GM06990 (cell line): ENCODE measurements at regions not wholly inside any gene's neighbourhood (a gene's known extent, or its start where the extent isn't known, plus 50 kb on each side); places are given as distances from the start of the nearest gene placed in this dataset.
"Not testable (repeated sequence)": the region's sequence is repeated elsewhere in the genome, so short reads cannot be mapped to it uniquely, and the experiment has no call there.

Source experiments
- DNase-seq: peaks from one replicate; pipeline ENCODE4 v3.0.0-alpha.2; 2011; ENCODE audit not compliant: insufficient read length; ENCODE audit errors: extremely low read depth
- H3K27me3 ChIP-seq: replicated peaks from 2 replicates; pipeline ENCODE4 v1.6.0; 2011; ENCODE audit warnings: low read length; ENCODE audit not compliant: control insufficient read depth, insufficient read depth
- H3K36me3 ChIP-seq: 2 replicates; pipeline ENCODE4 v1.5.1; 2011; ENCODE audit warnings: low read length; ENCODE audit not compliant: control insufficient read depth, insufficient read depth
- H3K4me3 ChIP-seq: replicated peaks from 2 replicates; pipeline ENCODE4 v1.5.1; 2011; ENCODE audit warnings: low read depth, mild to moderate bottlenecking, control low read depth, low read length
- TF ChIP-seq, protein P1 (sequence below): IDR thresholded peaks from 2 replicates; pipeline ENCODE4 v1.5.1; 2011; ENCODE audit warnings: low read length, control low read depth, mild to moderate bottlenecking, inconsistent platforms; ENCODE audit not compliant: insufficient read depth, poor library complexity, severe bottlenecking

DNA sequence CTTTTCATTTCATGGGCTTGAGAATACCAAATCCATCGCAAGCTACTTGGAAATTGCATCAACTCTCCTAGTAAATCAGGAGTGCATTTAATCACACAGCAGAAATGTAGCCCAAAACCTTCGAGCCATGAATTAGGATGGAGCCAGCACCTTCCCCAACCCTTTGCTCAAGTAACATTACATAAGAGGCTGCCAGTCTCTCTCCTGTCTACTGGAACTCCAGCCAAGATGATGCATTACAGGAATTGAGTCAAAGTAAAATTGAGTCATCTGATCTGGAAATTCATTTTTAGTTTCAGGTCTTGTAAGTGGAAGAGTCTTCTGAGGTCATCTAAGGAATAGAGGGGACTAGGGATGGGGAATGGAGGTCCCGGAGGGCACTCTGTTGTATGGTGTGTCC, 69.7 kb upstream of the FHIP2A start:
- Histone ChIP-seq H3K36me3 (no peaks in the 10 kb centered on the region), H3K27me3 (no peaks in the 10 kb centered on the region), H3K4me3 (no peak overlapping the region)
- TF ChIP-seq, protein P1, sequence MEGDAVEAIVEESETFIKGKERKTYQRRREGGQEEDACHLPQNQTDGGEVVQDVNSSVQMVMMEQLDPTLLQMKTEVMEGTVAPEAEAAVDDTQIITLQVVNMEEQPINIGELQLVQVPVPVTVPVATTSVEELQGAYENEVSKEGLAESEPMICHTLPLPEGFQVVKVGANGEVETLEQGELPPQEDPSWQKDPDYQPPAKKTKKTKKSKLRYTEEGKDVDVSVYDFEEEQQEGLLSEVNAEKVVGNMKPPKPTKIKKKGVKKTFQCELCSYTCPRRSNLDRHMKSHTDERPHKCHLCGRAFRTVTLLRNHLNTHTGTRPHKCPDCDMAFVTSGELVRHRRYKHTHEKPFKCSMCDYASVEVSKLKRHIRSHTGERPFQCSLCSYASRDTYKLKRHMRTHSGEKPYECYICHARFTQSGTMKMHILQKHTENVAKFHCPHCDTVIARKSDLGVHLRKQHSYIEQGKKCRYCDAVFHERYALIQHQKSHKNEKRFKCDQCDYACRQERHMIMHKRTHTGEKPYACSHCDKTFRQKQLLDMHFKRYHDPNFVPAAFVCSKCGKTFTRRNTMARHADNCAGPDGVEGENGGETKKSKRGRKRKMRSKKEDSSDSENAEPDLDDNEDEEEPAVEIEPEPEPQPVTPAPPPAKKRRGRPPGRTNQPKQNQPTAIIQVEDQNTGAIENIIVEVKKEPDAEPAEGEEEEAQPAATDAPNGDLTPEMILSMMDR: no peak
- DNase-seq: no peak

DNA sequence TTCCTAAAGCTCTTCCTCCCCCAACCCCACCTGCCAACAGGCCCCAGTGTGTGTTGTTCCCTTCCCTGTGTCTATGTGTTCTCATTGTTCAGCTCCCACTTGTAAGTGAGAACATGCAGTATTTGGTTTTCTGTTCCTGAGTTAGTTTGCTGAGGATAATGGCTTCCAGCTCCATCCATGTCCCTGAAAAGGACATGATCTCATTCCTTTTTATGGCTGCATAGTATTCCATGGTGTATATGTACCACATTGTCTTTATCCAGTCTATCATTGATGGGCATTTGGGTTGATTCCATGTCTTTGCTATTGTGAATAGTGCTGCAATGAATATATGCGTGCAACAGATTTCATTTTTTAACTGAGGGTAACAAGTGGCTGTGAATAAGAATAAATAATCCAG, 69.0 kb upstream of the FHIP2A start:
- DNase-seq, H3K4me3 ChIP-seq, H3K27me3 ChIP-seq, H3K36me3 ChIP-seq: not testable (repeated sequence)

DNA sequence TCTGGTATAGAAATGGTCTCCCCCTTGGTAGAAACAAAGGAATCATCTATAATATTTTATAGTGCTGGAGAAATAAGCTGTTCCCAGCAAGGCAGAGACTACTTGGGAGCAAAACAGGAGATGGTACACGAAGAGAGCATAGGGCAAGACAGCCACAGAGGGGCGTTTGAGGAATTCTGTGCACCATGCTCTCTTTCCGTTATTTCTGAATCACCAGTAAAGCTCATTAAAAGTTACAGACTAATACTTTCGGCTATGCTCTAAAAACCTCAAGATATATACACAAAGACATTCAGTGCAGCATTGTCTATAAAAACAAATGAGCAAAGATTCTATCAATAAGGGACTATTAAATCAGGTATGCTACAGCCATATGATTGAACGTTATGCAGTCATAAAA, 68.5 kb upstream of the FHIP2A start:
- no peak for DNase-seq
- no peaks in the 10 kb centered on the region for H3K36me3 ChIP-seq
- no peak overlapping the region for H3K4me3 ChIP-seq
- no peaks in the 10 kb centered on the region for H3K27me3 ChIP-seq
- TF ChIP-seq, protein P1: no peak

DNA sequence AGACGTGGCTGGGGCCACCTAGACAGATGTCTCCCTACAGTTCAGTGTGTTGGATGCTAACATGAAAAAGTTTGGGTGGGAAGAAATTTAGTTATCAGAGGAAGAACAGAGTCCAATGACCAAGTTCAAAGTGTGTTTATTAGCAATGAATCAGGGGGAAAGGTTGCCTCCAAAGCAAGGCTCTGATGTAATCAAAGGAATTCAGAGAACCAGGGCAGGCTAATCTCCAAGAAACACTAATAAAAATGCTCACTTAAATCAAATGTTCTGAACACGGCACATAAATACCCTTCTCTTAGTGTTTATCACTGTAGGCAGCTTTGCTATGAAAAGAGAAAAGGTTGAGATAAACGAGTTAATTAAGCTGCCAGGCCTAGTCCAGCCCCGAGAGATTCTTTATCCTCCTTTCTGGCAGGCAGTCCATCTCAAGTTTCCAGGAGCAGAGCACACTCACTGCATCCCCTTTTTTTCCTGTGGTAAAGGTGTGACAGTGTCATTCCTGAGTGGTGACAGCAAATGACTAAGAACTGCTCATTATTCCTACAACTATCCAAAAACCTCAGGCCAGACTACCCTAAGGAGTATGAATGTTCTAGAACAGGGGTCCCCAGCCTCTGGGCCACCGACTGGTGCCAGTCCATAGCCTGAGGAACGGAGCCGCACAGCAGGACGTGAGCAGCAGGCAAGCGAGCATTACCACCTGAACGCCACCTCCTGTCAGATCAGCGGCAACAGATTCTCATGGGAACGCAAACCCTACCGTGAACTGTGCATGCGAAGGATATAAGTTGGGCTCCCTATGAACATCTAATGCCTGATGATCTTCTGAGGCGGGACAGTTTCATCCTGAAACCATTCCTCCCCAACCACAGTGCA, 66.9 kb upstream of the FHIP2A start:
- TF ChIP-seq, protein P1: no peak
- DNase-seq: no peak
- H3K36me3 ChIP-seq: no peaks in the 10 kb centered on the region
- H3K4me3 ChIP-seq: no peak overlapping the region
- H3K27me3 ChIP-seq: no peaks in the 10 kb centered on the region

DNA sequence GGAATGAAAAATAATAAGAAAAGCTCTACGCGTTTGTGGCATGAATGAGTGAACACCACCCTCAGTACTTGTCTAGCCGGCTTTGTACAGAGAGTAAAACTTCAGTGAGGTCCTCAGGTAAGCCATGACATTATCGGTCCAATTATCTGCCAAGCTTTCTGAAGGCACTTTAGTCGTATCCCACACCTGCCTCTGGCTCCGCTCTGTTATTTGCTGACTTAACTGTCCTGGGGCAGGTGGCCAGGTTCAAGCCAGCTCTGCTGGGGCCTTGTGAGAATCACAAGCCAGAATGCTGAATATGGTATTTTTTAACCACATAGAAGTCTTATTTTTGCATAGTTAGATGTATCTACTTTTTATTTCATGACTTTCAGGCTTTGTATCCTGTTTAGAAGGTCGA, 66.0 kb upstream of the FHIP2A start:
- no peak overlapping the region for H3K4me3 ChIP-seq
- H3K36me3 ChIP-seq: no peaks in the 10 kb centered on the region
- H3K27me3 ChIP-seq: no peaks in the 10 kb centered on the region
- DNase-seq: no peak
- TF ChIP-seq, protein P1: no peak

DNA sequence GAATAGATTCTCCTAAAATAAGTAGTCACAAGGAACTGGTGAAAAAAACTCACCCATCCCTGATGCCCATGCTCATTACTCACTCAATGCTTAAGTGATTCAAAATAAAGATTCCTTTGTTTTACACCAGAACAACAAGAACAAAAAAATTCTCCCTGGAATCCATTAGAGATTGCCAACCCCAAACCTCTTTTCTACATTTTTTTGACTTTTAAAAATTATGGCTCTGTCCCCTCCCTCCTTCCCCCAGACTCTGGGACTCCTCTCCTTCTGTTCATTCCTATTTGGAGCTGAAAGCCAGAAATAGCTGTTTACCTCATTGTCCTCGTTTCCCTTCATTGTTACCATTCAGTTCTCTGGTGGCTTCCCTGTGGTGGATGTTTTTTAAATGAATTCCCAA, 63.2 kb upstream of the FHIP2A start:
- TF ChIP-seq, protein P1: no peak

More for the DNA sequence above, 63.2 kb upstream of the FHIP2A start:
- Histone ChIP-seq H3K27me3 (no peaks in the 10 kb centered on the region), H3K36me3 (no peaks in the 10 kb centered on the region), H3K4me3 (no peak overlapping the region)
- DNase-seq: no peak
